GM23338 (cell line): ENCODE measurements at regions not wholly inside any gene's neighbourhood (a gene's known extent, or its start where the extent isn't known, plus 50 kb on each side); places are given as distances from the start of the nearest gene placed in this dataset.

Experiments
- ATAC-seq: fragments of 200-7000 bp; cut with Tn5 transposase; 3 replicates; pipeline ENCODE4 v1.9.1; 2020
- DNase-seq: peaks from one replicate; pipeline ENCODE4 v3.0.0-alpha.2; 2015; ENCODE audit warnings: low spot score
- H2AFZ ChIP-seq: fragments of 200-600 bp; sonication (generic); 2 replicates; pipeline ENCODE4 v1.8.0; 2016; ENCODE audit warnings: antibody characterized with exemption, mild to moderate bottlenecking, moderate library complexity
- H3F3A ChIP-seq: fragments of 200-600 bp; sonication (generic); replicated peaks from 2 replicates; pipeline ENCODE4 v1.8.0; 2017; ENCODE audit warnings: antibody characterized with exemption, mixed run types, low read depth
- H3K27ac ChIP-seq: fragments of 200-600 bp; sonication (generic); 2 replicates; pipeline ENCODE4 v1.6.1; 2016; ENCODE audit warnings: low read depth
- H3K27me3 ChIP-seq: fragments of 200-600 bp; sonication (generic); 2 replicates; pipeline ENCODE4 v1.8.0; 2016; ENCODE audit warnings: mild to moderate bottlenecking, mixed run types, moderate library complexity; ENCODE audit not compliant: insufficient read depth
- H3K36me3 ChIP-seq: fragments of 200-600 bp; sonication (generic); 2 replicates; pipeline ENCODE4 v1.8.0; 2016; ENCODE audit warnings: mild to moderate bottlenecking; ENCODE audit not compliant: insufficient read depth
- H3K4me1 ChIP-seq: fragments of 200-600 bp; sonication (generic); 2 replicates; pipeline ENCODE4 v1.8.0; 2016; ENCODE audit warnings: mild to moderate bottlenecking, moderate library complexity; ENCODE audit not compliant: insufficient read depth
- H3K4me2 ChIP-seq: fragments of 200-600 bp; sonication (generic); 2 replicates; pipeline ENCODE4 v1.7.1; 2017; ENCODE audit warnings: mixed run types
- H3K4me3 ChIP-seq: fragments of 200-600 bp; sonication (generic); 2 replicates; pipeline ENCODE4 v1.6.1; 2016; ENCODE audit warnings: mixed run types
- H3K79me2 ChIP-seq: fragments of 200-600 bp; sonication (generic); replicated peaks from 2 replicates; pipeline ENCODE4 v1.8.0; 2017; ENCODE audit warnings: mild to moderate bottlenecking; ENCODE audit not compliant: insufficient read depth
- H3K9me2 ChIP-seq: fragments of 200-600 bp; sonication (generic); 2 replicates; pipeline ENCODE4 v1.8.0; 2017; ENCODE audit not compliant: insufficient read depth
- H4K20me1 ChIP-seq: fragments of 200-600 bp; sonication (generic); replicated peaks from 2 replicates; pipeline ENCODE4 v1.8.0; 2017; ENCODE audit warnings: mild to moderate bottlenecking; ENCODE audit not compliant: insufficient read depth
- H3K27ac Mint-ChIP-seq: 2 replicates; pipeline ENCODE4 v1.8.0; 2020; ENCODE audit warnings: inconsistent platforms, mild to moderate bottlenecking, moderate library complexity, mixed read lengths
- H3K27me3 Mint-ChIP-seq: 3 replicates; pipeline ENCODE4 v1.8.0; 2022; ENCODE audit warnings: low read depth, mild to moderate bottlenecking, moderate library complexity, mixed read lengths, inconsistent platforms; ENCODE audit not compliant: insufficient read depth, poor library complexity
- H3K36me3 Mint-ChIP-seq: 3 replicates; pipeline ENCODE4 v1.8.0; 2021; ENCODE audit warnings: low read depth, mild to moderate bottlenecking, inconsistent platforms, moderate library complexity, mixed read lengths
- H3K4me1 Mint-ChIP-seq: 3 replicates; pipeline ENCODE4 v1.8.0; 2020; ENCODE audit warnings: mild to moderate bottlenecking, inconsistent platforms, mixed read lengths
- H3K4me3 Mint-ChIP-seq: 3 replicates; pipeline ENCODE4 v1.8.0; 2021; ENCODE audit warnings: moderate library complexity, mild to moderate bottlenecking, inconsistent platforms, mixed read lengths
- H3K9me3 Mint-ChIP-seq: 3 replicates; pipeline ENCODE4 v1.8.0; 2020; ENCODE audit warnings: moderate library complexity, mild to moderate bottlenecking, inconsistent platforms, mixed read lengths
- CREB1 ChIP-seq: fragments of 250-450 bp; sonication (Bioruptor Pico); IDR thresholded peaks from 2 replicates; pipeline ENCODE4 v1.5.0; 2020; ENCODE audit warnings: low read depth, mild to moderate bottlenecking, moderate library complexity
- CTCF ChIP-seq, 2 experiments: fragments of 200-600 bp in 1 of 2; sonication (generic) in 1 of 2; conservative IDR thresholded peaks; 2 replicates each; pipeline versions ENCODE4 v1.5.1 to v1.6.1; 2016 to 2017; ENCODE audit warnings: antibody characterized with exemption in 2 of 2, low read depth in 2 of 2, mild to moderate bottlenecking in 2 of 2, moderate library complexity in 1 of 2
- ETS1 ChIP-seq: IDR thresholded peaks from 2 replicates; pipeline ENCODE4 v1.6.1; 2016; ENCODE audit warnings: antibody characterized with exemption
- EZH2 ChIP-seq: fragments of 200-600 bp; sonication (generic); IDR thresholded peaks from one replicate; pipeline ENCODE4 v1.8.0; 2017; ENCODE audit warnings: antibody characterized with exemption, mild to moderate bottlenecking, low read depth; ENCODE audit not compliant: unreplicated experiment
- JUNB ChIP-seq: IDR thresholded peaks from one replicate; pipeline ENCODE4 v1.6.1; 2016; ENCODE audit warnings: antibody characterized with exemption; ENCODE audit not compliant: unreplicated experiment
- NANOG ChIP-seq: IDR thresholded peaks from 2 replicates; pipeline ENCODE4 v1.6.1; 2016; ENCODE audit warnings: antibody characterized with exemption, borderline replicate concordance
- POLR2AphosphoS5 ChIP-seq: IDR thresholded peaks from 2 replicates; pipeline ENCODE4 v1.6.1; 2016; ENCODE audit warnings: antibody characterized with exemption, low read depth
- REST ChIP-seq: IDR thresholded peaks from one replicate; pipeline ENCODE4 v1.6.1; 2018; ENCODE audit warnings: antibody characterized with exemption; ENCODE audit not compliant: unreplicated experiment
- STAT1 ChIP-seq: IDR thresholded peaks from one replicate; pipeline ENCODE4 v1.6.1; 2016; ENCODE audit warnings: antibody characterized with exemption; ENCODE audit not compliant: unreplicated experiment
- ZNF114 ChIP-seq: fragments of 250-450 bp; sonication (Bioruptor Pico); IDR thresholded peaks from 2 replicates; pipeline ENCODE4 v1.5.0; 2020; ENCODE audit warnings: mild to moderate bottlenecking, moderate library complexity
- ZNF331 ChIP-seq: fragments of 250-450 bp; sonication (Bioruptor Pico); IDR thresholded peaks from 2 replicates; pipeline ENCODE4 v1.5.0; 2020; ENCODE audit warnings: low read depth, mild to moderate bottlenecking, moderate library complexity
- ZNF462 ChIP-seq: fragments of 250-450 bp; sonication (Bioruptor Pico); IDR thresholded peaks from 2 replicates; pipeline ENCODE4 v1.5.0; 2020; ENCODE audit warnings: mild to moderate bottlenecking, moderate library complexity

- no peak for TF ChIP-seq CTCF (conservative IDR thresholded peaks at IDR 0.05; ENCODE audit: low read depth in 2 of 2)
- TF ChIP-seq REST = no peak
- TF ChIP-seq ETS1 = no peak
- no peak for TF ChIP-seq ZNF331 (CRISPR knock-in tag)
Observed at GRCh38 chr4:137206781-137207180, 325.5 kb downstream of the PCDH18 start (continued).

- H3K27ac Mint-ChIP-seq = no peak overlapping the region
- H3K4me1 ChIP-seq = no peaks in the 10 kb centered on the region
- no peaks in the 10 kb centered on the region for H3K27me3 Mint-ChIP-seq
- H3K4me2 ChIP-seq = no peak overlapping the region
- H3K9me3 Mint-ChIP-seq = no peaks in the 10 kb centered on the region
- no peak for DNase-seq
- H4K20me1 ChIP-seq = no peaks in the 10 kb centered on the region
- H2AFZ ChIP-seq = no peak overlapping the region
- no peaks in the 10 kb centered on the region for H3F3A ChIP-seq
- no peaks in the 10 kb centered on the region for H3K79me2 ChIP-seq
- no peaks in the 10 kb centered on the region for H3K36me3 ChIP-seq
- no peaks in the 10 kb centered on the region for H3K27me3 ChIP-seq
- no peaks in the 10 kb centered on the region for H3K9me2 ChIP-seq
- H3K36me3 Mint-ChIP-seq = no peaks in the 10 kb centered on the region
- ATAC-seq = no peak
- peaks cover 6% of the 10 kb centered on the region; the same call in 2 of the 3 replicates for H3K4me1 Mint-ChIP-seq
- no peak overlapping the region for H3K4me3 ChIP-seq
- H3K4me3 Mint-ChIP-seq = no peak overlapping the region
- H3K27ac ChIP-seq = no peak overlapping the region
- TF ChIP-seq JUNB (no peak), POLR2AphosphoS5 (no peak), CREB1 (CRISPR knock-in tag) (no peak), NANOG (no peak), ZNF462 (no peak), ZNF114 (no peak), EZH2 (no peak), ZNF331 (CRISPR knock-in tag) (no peak), ETS1 (no peak), STAT1 (no peak)
Observed at GRCh38 chr4:137203601-137204000, 328.7 kb downstream of the PCDH18 start.
